ENCODE measurements at regions not wholly inside any gene's neighbourhood (a gene's known extent, or its start where the extent isn't known, plus 50 kb on each side); places are given as distances from the start of the nearest gene placed in this dataset.

- TF ChIP-seq CTCF (IDR thresholded peaks at IDR 0.05), result no peak
- TF ChIP-seq TAF1 (IDR thresholded peaks at IDR 0.05; ENCODE audit: borderline replicate concordance, low read depth, low read length), result no peak
- no peak for TF ChIP-seq IRF3 (IDR thresholded peaks at IDR 0.05; ENCODE audit: low read depth, low read length)
- no peak for TF ChIP-seq MXI1 (IDR thresholded peaks at IDR 0.05; ENCODE audit: low read depth, low read length)
Measured at GRCh38 chr3:187997946-187998561, 155.9 kb upstream of the LPP start.

Data from SK-N-SH (cell line).